M059J (cell line): ENCODE measurements at regions not wholly inside any gene's neighbourhood (a gene's known extent, or its start where the extent isn't known, plus 50 kb on each side); places are given as distances from the start of the nearest gene placed in this dataset.
"Not testable (repeated sequence)": the region's sequence is repeated elsewhere in the genome, so short reads cannot be mapped to it uniquely, and the experiment has no call there.

Source experiments
- DNase-seq: peaks from one replicate; pipeline ENCODE4 v3.0.0-alpha.2; 2012; ENCODE audit warnings: low read depth

GRCh38 chr3:177249203-177249602 is 51.9 kb upstream of the TBL1XR1 start:
- DNase-seq, result no peak

- no peak for DNase-seq
Measured at GRCh38 chr3:177250151-177250550, 52.9 kb upstream of the TBL1XR1 start.

GRCh38 chr3:177251755-177252154 is 54.5 kb upstream of the TBL1XR1 start:
- no peak for DNase-seq

- DNase-seq, result no peak
Measured at GRCh38 chr3:177257006-177257405, 59.7 kb upstream of the TBL1XR1 start.

GRCh38 chr3:177257625-177258024 is 60.3 kb upstream of the TBL1XR1 start:
- no peak for DNase-seq

GRCh38 chr3:177262396-177262795 is 65.1 kb upstream of the TBL1XR1 start:
- DNase-seq, result no peak

- no peak for DNase-seq
Measured at GRCh38 chr3:177263615-177264368, 66.5 kb upstream of the TBL1XR1 start.

- not testable (repeated sequence) for DNase-seq
Measured at GRCh38 chr3:177271811-177272501, 74.7 kb upstream of the TBL1XR1 start.

- no peak for DNase-seq
Measured at GRCh38 chr3:177278016-177278415, 80.7 kb upstream of the TBL1XR1 start.

- peak; percentile 62 for DNase-seq
Measured at GRCh38 chr3:177279118-177279815, 82.0 kb upstream of the TBL1XR1 start.

- no peak for DNase-seq
Measured at GRCh38 chr3:177281292-177282118, 84.2 kb upstream of the TBL1XR1 start.

GRCh38 chr3:177282119-177282655 is 84.9 kb upstream of the TBL1XR1 start:
- no peak for DNase-seq

- no peak for DNase-seq
Measured at GRCh38 chr3:177283983-177284382, 86.7 kb upstream of the TBL1XR1 start.

GRCh38 chr3:177284383-177284881 is 87.2 kb upstream of the TBL1XR1 start:
- DNase-seq, result peak; percentile 28

- peak; percentile 72 for DNase-seq
Measured at GRCh38 chr3:177286034-177286433, 88.8 kb upstream of the TBL1XR1 start.

GRCh38 chr3:177287231-177287630 is 89.9 kb upstream of the TBL1XR1 start:
- DNase-seq, result no peak

GRCh38 chr3:177290633-177291032 is 93.4 kb upstream of the TBL1XR1 start:
- DNase-seq, result no peak

GRCh38 chr3:177294221-177294620 is 96.9 kb upstream of the TBL1XR1 start:
- DNase-seq, result peak; percentile 14

GRCh38 chr3:177295116-177295515 is 97.8 kb upstream of the TBL1XR1 start:
- no peak for DNase-seq

- DNase-seq, result no peak
Measured at GRCh38 chr3:177299250-177299649, 102.0 kb upstream of the TBL1XR1 start.
